ENCODE measurements at regions not wholly inside any gene's neighbourhood (a gene's known extent, or its start where the extent isn't known, plus 50 kb on each side); places are given as distances from the start of the nearest gene placed in this dataset.

DNA sequence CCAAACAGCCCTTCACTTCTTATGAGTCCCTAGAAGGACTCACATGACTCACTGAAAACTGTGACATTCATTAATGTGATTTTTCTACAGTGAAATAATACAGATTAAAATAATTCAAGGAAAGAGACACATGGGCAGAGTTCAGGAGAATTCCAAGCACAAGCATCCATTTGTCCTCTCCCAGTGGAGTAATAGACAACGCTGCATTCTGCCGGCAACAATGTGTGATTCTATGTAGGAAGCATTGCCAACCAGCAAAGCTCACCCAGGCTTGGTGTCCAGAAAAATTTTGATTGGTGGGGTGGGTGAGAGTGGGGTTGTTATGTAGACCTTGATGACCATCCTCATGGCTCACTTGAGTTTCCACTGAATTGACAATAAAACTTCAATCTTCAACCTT is 123.9 kb downstream of the VPREB1 start:
- no peak for TF ChIP-seq NFIC (IDR thresholded peaks at IDR 0.05)
- TF ChIP-seq CREB1 (IDR thresholded peaks at IDR 0.05; ENCODE audit: low read depth), result no peak
- TF ChIP-seq TCF12 (IDR thresholded peaks at IDR 0.05; ENCODE audit: low read depth), result no peak
- TF ChIP-seq, protein P1, sequence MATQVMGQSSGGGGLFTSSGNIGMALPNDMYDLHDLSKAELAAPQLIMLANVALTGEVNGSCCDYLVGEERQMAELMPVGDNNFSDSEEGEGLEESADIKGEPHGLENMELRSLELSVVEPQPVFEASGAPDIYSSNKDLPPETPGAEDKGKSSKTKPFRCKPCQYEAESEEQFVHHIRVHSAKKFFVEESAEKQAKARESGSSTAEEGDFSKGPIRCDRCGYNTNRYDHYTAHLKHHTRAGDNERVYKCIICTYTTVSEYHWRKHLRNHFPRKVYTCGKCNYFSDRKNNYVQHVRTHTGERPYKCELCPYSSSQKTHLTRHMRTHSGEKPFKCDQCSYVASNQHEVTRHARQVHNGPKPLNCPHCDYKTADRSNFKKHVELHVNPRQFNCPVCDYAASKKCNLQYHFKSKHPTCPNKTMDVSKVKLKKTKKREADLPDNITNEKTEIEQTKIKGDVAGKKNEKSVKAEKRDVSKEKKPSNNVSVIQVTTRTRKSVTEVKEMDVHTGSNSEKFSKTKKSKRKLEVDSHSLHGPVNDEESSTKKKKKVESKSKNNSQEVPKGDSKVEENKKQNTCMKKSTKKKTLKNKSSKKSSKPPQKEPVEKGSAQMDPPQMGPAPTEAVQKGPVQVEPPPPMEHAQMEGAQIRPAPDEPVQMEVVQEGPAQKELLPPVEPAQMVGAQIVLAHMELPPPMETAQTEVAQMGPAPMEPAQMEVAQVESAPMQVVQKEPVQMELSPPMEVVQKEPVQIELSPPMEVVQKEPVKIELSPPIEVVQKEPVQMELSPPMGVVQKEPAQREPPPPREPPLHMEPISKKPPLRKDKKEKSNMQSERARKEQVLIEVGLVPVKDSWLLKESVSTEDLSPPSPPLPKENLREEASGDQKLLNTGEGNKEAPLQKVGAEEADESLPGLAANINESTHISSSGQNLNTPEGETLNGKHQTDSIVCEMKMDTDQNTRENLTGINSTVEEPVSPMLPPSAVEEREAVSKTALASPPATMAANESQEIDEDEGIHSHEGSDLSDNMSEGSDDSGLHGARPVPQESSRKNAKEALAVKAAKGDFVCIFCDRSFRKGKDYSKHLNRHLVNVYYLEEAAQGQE (IDR thresholded peaks at IDR 0.05; ENCODE audit: low read depth), result no peak
- no peak for TF ChIP-seq YY1 (IDR thresholded peaks at IDR 0.05; ENCODE audit: low read depth)
- TF ChIP-seq CEBPB (IDR thresholded peaks at IDR 0.05), result no peak
- no peak for TF ChIP-seq FOXM1 (IDR thresholded peaks at IDR 0.05; ENCODE audit: borderline replicate concordance, low read depth)
- TF ChIP-seq TAF1 (IDR thresholded peaks at IDR 0.05; ENCODE audit: low read depth), result no peak

DNA sequence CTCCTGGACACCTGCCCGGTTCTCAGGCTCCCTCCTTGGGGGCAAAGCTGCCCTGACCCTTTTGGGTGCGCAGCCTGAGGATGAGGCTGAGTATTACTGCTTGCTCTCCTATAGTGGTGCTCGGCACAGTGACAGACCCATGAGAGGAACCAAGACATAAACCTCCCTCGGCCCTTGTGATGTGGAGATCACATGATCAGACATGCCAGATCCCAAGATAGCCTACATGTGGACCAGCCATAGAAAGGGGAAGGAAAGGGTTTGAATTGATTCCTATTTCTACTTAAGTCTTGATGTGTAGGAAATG is 125.3 kb downstream of the VPREB1 start:
- TF ChIP-seq, protein P2, sequence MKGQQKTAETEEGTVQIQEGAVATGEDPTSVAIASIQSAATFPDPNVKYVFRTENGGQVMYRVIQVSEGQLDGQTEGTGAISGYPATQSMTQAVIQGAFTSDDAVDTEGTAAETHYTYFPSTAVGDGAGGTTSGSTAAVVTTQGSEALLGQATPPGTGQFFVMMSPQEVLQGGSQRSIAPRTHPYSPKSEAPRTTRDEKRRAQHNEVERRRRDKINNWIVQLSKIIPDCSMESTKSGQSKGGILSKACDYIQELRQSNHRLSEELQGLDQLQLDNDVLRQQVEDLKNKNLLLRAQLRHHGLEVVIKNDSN (IDR thresholded peaks at IDR 0.05), result no peak
- TF ChIP-seq YY1 (IDR thresholded peaks at IDR 0.05; ENCODE audit: low read depth) (no peak), EGR1 (IDR thresholded peaks at IDR 0.05) (no peak), TAF1 (IDR thresholded peaks at IDR 0.05; ENCODE audit: low read depth) (no peak), TCF12 (IDR thresholded peaks at IDR 0.05; ENCODE audit: low read depth) (no peak), FOXM1 (IDR thresholded peaks at IDR 0.05; ENCODE audit: borderline replicate concordance, low read depth) (no peak), CEBPB (IDR thresholded peaks at IDR 0.05) (no peak), TEAD4 (IDR thresholded peaks at IDR 0.05) (no peak), ZBTB7A (IDR thresholded peaks at IDR 0.05; ENCODE audit: low read depth) (no peak)
- TF ChIP-seq, protein P1 (IDR thresholded peaks at IDR 0.05; ENCODE audit: low read depth), result no peak
- TF ChIP-seq, protein P3, sequence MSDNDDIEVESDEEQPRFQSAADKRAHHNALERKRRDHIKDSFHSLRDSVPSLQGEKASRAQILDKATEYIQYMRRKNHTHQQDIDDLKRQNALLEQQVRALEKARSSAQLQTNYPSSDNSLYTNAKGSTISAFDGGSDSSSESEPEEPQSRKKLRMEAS (IDR thresholded peaks at IDR 0.05), result no peak

DNA sequence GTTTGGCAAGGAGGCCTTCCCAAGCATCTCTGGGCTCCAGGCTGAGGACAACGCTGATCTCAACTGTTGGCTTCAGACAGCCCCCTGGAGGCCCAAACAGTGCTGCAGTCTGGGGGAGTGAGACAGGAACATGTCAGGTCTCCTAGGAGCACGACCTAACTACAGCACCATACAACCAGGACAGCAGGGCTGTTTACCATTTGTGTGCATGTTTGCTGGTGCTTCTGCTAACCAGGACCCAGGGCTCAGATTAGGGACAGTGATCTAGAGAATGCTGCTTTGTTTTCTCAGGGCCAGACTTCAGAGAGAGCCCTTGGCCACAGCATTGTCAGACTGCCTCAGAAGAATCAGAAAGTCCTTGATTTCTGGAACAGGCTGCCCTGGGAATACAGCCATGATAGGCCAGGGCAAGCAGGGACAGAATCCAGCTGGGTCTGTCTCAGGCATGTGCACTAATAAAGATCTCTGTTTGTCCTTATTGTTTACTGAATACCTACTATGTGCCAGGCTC is 126.5 kb downstream of the VPREB1 start:
- TF ChIP-seq TEAD4 (IDR thresholded peaks at IDR 0.05), result no peak
- TF ChIP-seq NFIC (IDR thresholded peaks at IDR 0.05), result no peak

DNA sequence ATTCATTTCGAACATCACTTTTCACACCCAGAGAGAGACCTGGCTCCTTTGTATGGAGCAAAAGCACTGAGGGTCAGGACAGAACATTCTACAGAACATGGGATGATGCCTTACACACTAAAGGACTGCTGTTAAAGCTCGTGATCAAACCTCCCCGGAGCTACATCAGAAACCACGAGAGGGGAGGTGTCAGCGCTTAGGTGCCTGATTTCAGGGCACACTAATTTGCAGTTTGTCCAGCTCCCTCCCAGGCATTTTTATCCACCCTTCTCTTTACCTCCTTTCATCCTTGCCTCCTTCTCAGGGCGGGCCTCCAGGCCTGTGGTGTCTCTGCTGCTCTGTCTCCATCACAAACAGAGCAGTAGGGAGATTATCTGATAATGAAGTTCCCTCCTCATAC is 127.5 kb downstream of the VPREB1 start:
- no peak for TF ChIP-seq TEAD4 (IDR thresholded peaks at IDR 0.05)
- no peak for TF ChIP-seq EGR1 (IDR thresholded peaks at IDR 0.05)
- no peak for TF ChIP-seq EP300 (IDR thresholded peaks at IDR 0.05; ENCODE audit: borderline replicate concordance)
- no peak for TF ChIP-seq FOXM1 (IDR thresholded peaks at IDR 0.05; ENCODE audit: borderline replicate concordance, low read depth)
- no peak for TF ChIP-seq CREB1 (IDR thresholded peaks at IDR 0.05; ENCODE audit: low read depth)
- TF ChIP-seq, protein P2 (IDR thresholded peaks at IDR 0.05), result no peak
- TF ChIP-seq TCF12 (IDR thresholded peaks at IDR 0.05; ENCODE audit: low read depth), result no peak
- TF ChIP-seq CEBPB (IDR thresholded peaks at IDR 0.05), result no peak
- no peak for TF ChIP-seq RAD21 (IDR thresholded peaks at IDR 0.05; ENCODE audit: low read depth)
- TF ChIP-seq, protein P3 (IDR thresholded peaks at IDR 0.05), result no peak
- TF ChIP-seq TAF1 (IDR thresholded peaks at IDR 0.05; ENCODE audit: low read depth), result no peak
- no peak for TF ChIP-seq YY1 (IDR thresholded peaks at IDR 0.05; ENCODE audit: low read depth)

DNA sequence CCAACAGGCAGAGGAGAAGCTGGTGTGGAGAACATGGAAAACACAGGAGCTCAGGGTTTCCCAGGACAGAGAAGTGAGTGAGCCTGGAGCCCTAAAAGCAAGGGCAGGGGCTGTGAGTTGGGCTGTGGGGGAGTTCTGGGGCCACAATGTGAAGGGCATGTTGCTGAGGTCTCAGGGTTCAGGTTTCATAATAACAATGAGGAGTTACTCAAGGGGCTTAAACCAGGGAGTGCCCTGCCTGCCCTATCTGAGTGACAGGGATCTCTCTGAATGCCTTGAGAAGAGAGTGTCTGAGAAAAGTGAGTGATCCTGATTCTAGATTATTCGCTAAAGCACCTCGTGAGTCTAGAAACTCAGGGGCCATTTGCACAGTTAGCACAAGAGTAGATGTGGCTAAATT is 129.6 kb downstream of the VPREB1 start:
- no peak for TF ChIP-seq CEBPB (IDR thresholded peaks at IDR 0.05)
- no peak for TF ChIP-seq YY1 (IDR thresholded peaks at IDR 0.05; ENCODE audit: low read depth)
- no peak for TF ChIP-seq CREB1 (IDR thresholded peaks at IDR 0.05; ENCODE audit: low read depth)
- no peak for TF ChIP-seq ZBTB7A (IDR thresholded peaks at IDR 0.05; ENCODE audit: low read depth)
- TF ChIP-seq RAD21 (IDR thresholded peaks at IDR 0.05; ENCODE audit: low read depth), result no peak
- TF ChIP-seq EP300 (IDR thresholded peaks at IDR 0.05; ENCODE audit: borderline replicate concordance), result no peak

DNA sequence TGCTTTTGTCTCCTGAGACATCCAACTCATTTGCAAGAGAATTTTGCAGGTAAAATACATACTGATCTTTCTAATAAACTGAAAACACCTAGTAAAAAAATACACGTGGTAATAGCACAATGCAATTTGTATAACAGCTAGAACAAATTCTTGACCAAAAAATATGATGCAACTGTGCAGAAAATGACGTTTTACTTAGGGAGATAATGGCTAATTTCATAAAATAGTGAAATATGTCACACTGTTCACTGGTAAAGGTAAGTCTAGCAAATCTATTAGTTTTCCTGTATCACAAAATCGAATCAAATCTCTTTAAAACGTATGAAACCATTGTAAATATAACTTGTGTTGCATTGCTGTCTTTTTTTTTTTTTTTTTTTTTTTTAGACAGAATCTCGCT is 130.0 kb downstream of the VPREB1 start:
- no peak for TF ChIP-seq TEAD4 (IDR thresholded peaks at IDR 0.05)
- TF ChIP-seq, protein P1 (IDR thresholded peaks at IDR 0.05; ENCODE audit: low read depth), result no peak
- TF ChIP-seq TAF1 (IDR thresholded peaks at IDR 0.05; ENCODE audit: low read depth), result no peak
- no peak for TF ChIP-seq TCF12 (IDR thresholded peaks at IDR 0.05; ENCODE audit: low read depth)
- TF ChIP-seq RAD21 (IDR thresholded peaks at IDR 0.05; ENCODE audit: low read depth), result no peak
- TF ChIP-seq CEBPB (IDR thresholded peaks at IDR 0.05), result no peak
- TF ChIP-seq FOXM1 (IDR thresholded peaks at IDR 0.05; ENCODE audit: borderline replicate concordance, low read depth), result no peak
- no peak for TF ChIP-seq EP300 (IDR thresholded peaks at IDR 0.05; ENCODE audit: borderline replicate concordance)
- TF ChIP-seq, protein P2 (IDR thresholded peaks at IDR 0.05), result no peak
